ENCODE measurements at regions not wholly inside any gene's neighbourhood (a gene's known extent, or its start where the extent isn't known, plus 50 kb on each side); places are given as distances from the start of the nearest gene placed in this dataset.

DNA sequence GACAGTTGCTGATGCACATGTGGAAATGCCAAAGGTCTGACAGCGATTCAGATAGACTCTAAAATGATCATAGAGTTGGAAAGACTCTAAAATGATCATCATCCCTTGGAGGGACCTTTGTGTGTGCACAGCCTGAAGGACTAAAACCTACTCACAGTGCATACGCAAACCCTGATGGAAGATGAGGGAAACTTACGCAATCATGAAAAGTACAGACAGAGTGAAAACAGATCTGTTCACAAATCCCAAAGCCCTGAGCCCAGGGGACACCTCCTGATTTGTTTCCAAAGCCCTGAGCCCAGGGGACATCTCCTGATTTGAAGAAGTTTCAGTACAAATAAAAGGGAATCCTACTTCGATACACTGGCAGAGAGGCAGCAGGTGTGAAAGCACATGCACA, 79.3 kb upstream of the PROX1 start:
- Histone ChIP-seq H2AFZ (ENCODE audit: control insufficient read depth, low read length) (no peak overlapping the region), H3K9ac (ENCODE audit: control insufficient read depth, extremely low read depth, insufficient read depth, low read length) (no peak overlapping the region), H3K36me3 (ENCODE audit: control insufficient read depth in 2 of 2, extremely low read depth in 1 of 2, insufficient read depth in 2 of 2, low read length in 2 of 2) (no peaks in the 10 kb centered on the region), H3K79me2 (ENCODE audit: control insufficient read depth, insufficient read depth, low read length) (no peaks in the 10 kb centered on the region), H3K4me3 (ENCODE audit: control insufficient read depth in 2 of 3, extremely low read depth in 1 of 3, insufficient read depth in 2 of 3, low read depth in 1 of 3, low read length in 3 of 3) (no peak overlapping the region), H3K9me1 (ENCODE audit: control insufficient read depth, extremely low read depth, insufficient read depth, low read length) (no peaks in the 10 kb centered on the region), H3K27ac (ENCODE audit: control insufficient read depth, insufficient read depth, low read length) (no peak overlapping the region), H3K4me2 (ENCODE audit: control insufficient read depth, extremely low read depth, insufficient read depth, low read depth, low read length) (no peak overlapping the region), H4K20me1 (ENCODE audit: control insufficient read depth, extremely low read depth, insufficient read depth, low read length) (no peaks in the 10 kb centered on the region), H3K4me1 (ENCODE audit: control insufficient read depth, extremely low read depth, insufficient read depth, low read length) (no peaks in the 10 kb centered on the region), H3K9me3 (ENCODE audit: control insufficient read depth, low read depth, low read length) (no peaks in the 10 kb centered on the region), H3K27me3 (ENCODE audit: control insufficient read depth, extremely low read depth, insufficient read depth, low read length) (peaks cover 3% of the 10 kb centered on the region)
- dilution Hi-C loops (cut with MboI; ENCODE audit: extremely low pct_ligation_motif_present, low sequenced_read_pairs): no loop called here
- DNase-seq (ENCODE audit: low read depth, low spot score) (no peak), FAIRE-seq (no peak)
- TF ChIP-seq EZH2 (IDR thresholded peaks at IDR 0.05; ENCODE audit: low read length): no peak
- TF ChIP-seq, protein P1, sequence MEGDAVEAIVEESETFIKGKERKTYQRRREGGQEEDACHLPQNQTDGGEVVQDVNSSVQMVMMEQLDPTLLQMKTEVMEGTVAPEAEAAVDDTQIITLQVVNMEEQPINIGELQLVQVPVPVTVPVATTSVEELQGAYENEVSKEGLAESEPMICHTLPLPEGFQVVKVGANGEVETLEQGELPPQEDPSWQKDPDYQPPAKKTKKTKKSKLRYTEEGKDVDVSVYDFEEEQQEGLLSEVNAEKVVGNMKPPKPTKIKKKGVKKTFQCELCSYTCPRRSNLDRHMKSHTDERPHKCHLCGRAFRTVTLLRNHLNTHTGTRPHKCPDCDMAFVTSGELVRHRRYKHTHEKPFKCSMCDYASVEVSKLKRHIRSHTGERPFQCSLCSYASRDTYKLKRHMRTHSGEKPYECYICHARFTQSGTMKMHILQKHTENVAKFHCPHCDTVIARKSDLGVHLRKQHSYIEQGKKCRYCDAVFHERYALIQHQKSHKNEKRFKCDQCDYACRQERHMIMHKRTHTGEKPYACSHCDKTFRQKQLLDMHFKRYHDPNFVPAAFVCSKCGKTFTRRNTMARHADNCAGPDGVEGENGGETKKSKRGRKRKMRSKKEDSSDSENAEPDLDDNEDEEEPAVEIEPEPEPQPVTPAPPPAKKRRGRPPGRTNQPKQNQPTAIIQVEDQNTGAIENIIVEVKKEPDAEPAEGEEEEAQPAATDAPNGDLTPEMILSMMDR (optimal IDR thresholded peaks at IDR 0.05 in 1 of 3, IDR thresholded peaks at IDR 0.05 in 1 of 3, conservative IDR thresholded peaks at IDR 0.05 in 1 of 3; ENCODE audit: extremely low read depth in 1 of 3, insufficient read depth in 2 of 3, low read length in 3 of 3): no peak

DNA sequence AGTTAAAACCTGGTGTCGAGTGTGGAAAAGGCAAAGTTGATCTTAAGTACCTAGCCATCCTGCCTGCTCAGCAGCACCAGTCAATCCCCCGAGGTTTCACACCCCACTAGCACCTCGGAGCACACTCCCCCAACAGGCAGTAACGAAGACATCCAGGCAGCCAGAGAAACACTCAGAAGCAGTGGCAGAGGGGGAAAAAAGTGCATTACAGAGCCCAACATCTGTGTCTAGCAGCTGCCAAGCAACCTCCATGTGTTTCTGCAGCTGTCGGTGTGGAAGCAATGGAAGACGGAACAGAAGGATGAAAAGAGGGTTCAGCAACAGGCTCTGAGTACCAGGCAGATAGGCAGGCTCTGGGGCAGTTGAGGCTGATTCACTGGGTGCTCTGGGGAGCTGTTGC, 73.4 kb upstream of the PROX1 start:
- Histone ChIP-seq H4K20me1 (ENCODE audit: control insufficient read depth, extremely low read depth, insufficient read depth, low read length) (no peaks in the 10 kb centered on the region), H3K36me3 (ENCODE audit: control insufficient read depth in 2 of 2, extremely low read depth in 1 of 2, insufficient read depth in 2 of 2, low read length in 2 of 2) (no peaks in the 10 kb centered on the region), H3K9me3 (ENCODE audit: control insufficient read depth, low read depth, low read length) (no peaks in the 10 kb centered on the region), H3K4me2 (ENCODE audit: control insufficient read depth, extremely low read depth, insufficient read depth, low read depth, low read length) (no peak overlapping the region), H2AFZ (ENCODE audit: control insufficient read depth, low read length) (no peak overlapping the region), H3K9me1 (ENCODE audit: control insufficient read depth, extremely low read depth, insufficient read depth, low read length) (no peaks in the 10 kb centered on the region), H3K9ac (ENCODE audit: control insufficient read depth, extremely low read depth, insufficient read depth, low read length) (no peak overlapping the region), H3K4me3 (ENCODE audit: control insufficient read depth in 2 of 3, extremely low read depth in 1 of 3, insufficient read depth in 2 of 3, low read depth in 1 of 3, low read length in 3 of 3) (no peak overlapping the region), H3K27me3 (ENCODE audit: control insufficient read depth, extremely low read depth, insufficient read depth, low read length) (peaks cover 3% of the 10 kb centered on the region), H3K4me1 (ENCODE audit: control insufficient read depth, extremely low read depth, insufficient read depth, low read length) (no peaks in the 10 kb centered on the region), H3K27ac (ENCODE audit: control insufficient read depth, insufficient read depth, low read length) (no peak overlapping the region), H3K79me2 (ENCODE audit: control insufficient read depth, insufficient read depth, low read length) (no peaks in the 10 kb centered on the region)
- no peak for DNase-seq (ENCODE audit: low read depth, low spot score)
- TF ChIP-seq EZH2 (IDR thresholded peaks at IDR 0.05; ENCODE audit: low read length): no peak
- TF ChIP-seq, protein P1 (optimal IDR thresholded peaks at IDR 0.05 in 1 of 3, IDR thresholded peaks at IDR 0.05 in 1 of 3, conservative IDR thresholded peaks at IDR 0.05 in 1 of 3; ENCODE audit: extremely low read depth in 1 of 3, insufficient read depth in 2 of 3, low read length in 3 of 3): no peak
- dilution Hi-C loops (cut with MboI; ENCODE audit: extremely low pct_ligation_motif_present, low sequenced_read_pairs): no loop called here
- FAIRE-seq: no peak
